ENCODE measurements at regions not wholly inside any gene's neighbourhood (a gene's known extent, or its start where the extent isn't known, plus 50 kb on each side); places are given as distances from the start of the nearest gene placed in this dataset.
"Not testable (repeated sequence)": the region's sequence is repeated elsewhere in the genome, so short reads cannot be mapped to it uniquely, and the experiment has no call there.

GRCh38 chr14:87257421-87257820 is 735.6 kb downstream of the GALC start:
- Histone ChIP-seq H3K36me3 (ENCODE audit: control insufficient read depth in 2 of 2, insufficient read depth in 2 of 2, low read length in 2 of 2) (no peaks in the 10 kb centered on the region), H3K27me3 (ENCODE audit: control insufficient read depth in 2 of 2, insufficient read depth in 2 of 2, low read length in 2 of 2) (no peaks in the 10 kb centered on the region), H3K4me1 (ENCODE audit: control insufficient read depth in 2 of 2, insufficient read depth in 2 of 2, low read length in 2 of 2) (no peaks in the 10 kb centered on the region), H3K27ac (ENCODE audit: low read depth in 2 of 2, low read length in 2 of 2) (no peak overlapping the region), H3K9me3 (ENCODE audit: control insufficient read depth in 2 of 2, low read length in 2 of 2) (peaks cover 0 to 5% of the 10 kb centered on the region in 2 donors), H3K9ac (ENCODE audit: low read depth in 1 of 2, low read length in 2 of 2) (no peak overlapping the region), H3K4me3 (ENCODE audit: low read length in 2 of 2) (no peak overlapping the region)

- peaks cover 0 to 5% of the 10 kb centered on the region in 2 donors for H3K9me3 ChIP-seq (ENCODE audit: control insufficient read depth in 2 of 2, low read length in 2 of 2)
- H3K9ac ChIP-seq (ENCODE audit: low read depth in 1 of 2, low read length in 2 of 2) = no peak overlapping the region
- no peak overlapping the region for H3K27ac ChIP-seq (ENCODE audit: low read depth in 2 of 2, low read length in 2 of 2)
- H3K36me3 ChIP-seq (ENCODE audit: control insufficient read depth in 2 of 2, insufficient read depth in 2 of 2, low read length in 2 of 2) = no peaks in the 10 kb centered on the region
- no peaks in the 10 kb centered on the region for H3K27me3 ChIP-seq (ENCODE audit: control insufficient read depth in 2 of 2, insufficient read depth in 2 of 2, low read length in 2 of 2)
- H3K4me3 ChIP-seq (ENCODE audit: low read length in 2 of 2) = no peak overlapping the region
- H3K4me1 ChIP-seq (ENCODE audit: control insufficient read depth in 2 of 2, insufficient read depth in 2 of 2, low read length in 2 of 2) = no peaks in the 10 kb centered on the region
Observed at GRCh38 chr14:87255058-87255457, 737.9 kb downstream of the GALC start.

- Histone ChIP-seq H3K27ac (ENCODE audit: low read depth in 2 of 2, low read length in 2 of 2) (no peak overlapping the region), H3K4me3 (ENCODE audit: low read length in 2 of 2) (no peak overlapping the region), H3K36me3 (ENCODE audit: control insufficient read depth in 2 of 2, insufficient read depth in 2 of 2, low read length in 2 of 2) (no peaks in the 10 kb centered on the region), H3K9ac (ENCODE audit: low read depth in 1 of 2, low read length in 2 of 2) (no peak overlapping the region), H3K27me3 (ENCODE audit: control insufficient read depth in 2 of 2, insufficient read depth in 2 of 2, low read length in 2 of 2) (no peaks in the 10 kb centered on the region), H3K9me3 (ENCODE audit: control insufficient read depth in 2 of 2, low read length in 2 of 2) (peaks cover 0 to 5% of the 10 kb centered on the region in 2 donors), H3K4me1 (ENCODE audit: control insufficient read depth in 2 of 2, insufficient read depth in 2 of 2, low read length in 2 of 2) (no peaks in the 10 kb centered on the region)
Observed at GRCh38 chr14:87254331-87254874, 738.6 kb downstream of the GALC start.

- H3K27ac ChIP-seq (ENCODE audit: low read depth in 2 of 2, low read length in 2 of 2); H3K9ac ChIP-seq (ENCODE audit: low read depth in 1 of 2, low read length in 2 of 2); H3K27me3 ChIP-seq (ENCODE audit: control insufficient read depth in 2 of 2, insufficient read depth in 2 of 2, low read length in 2 of 2); H3K4me1 ChIP-seq (ENCODE audit: control insufficient read depth in 2 of 2, insufficient read depth in 2 of 2, low read length in 2 of 2); H3K4me3 ChIP-seq (ENCODE audit: low read length in 2 of 2); H3K36me3 ChIP-seq (ENCODE audit: control insufficient read depth in 2 of 2, insufficient read depth in 2 of 2, low read length in 2 of 2); H3K9me3 ChIP-seq (ENCODE audit: control insufficient read depth in 2 of 2, low read length in 2 of 2): not testable (repeated sequence)
Observed at GRCh38 chr14:87253791-87254190, 739.2 kb downstream of the GALC start.

- Histone ChIP-seq H3K9me3 (ENCODE audit: control insufficient read depth in 2 of 2, low read length in 2 of 2) (no peaks in the 10 kb centered on the region), H3K27ac (ENCODE audit: low read depth in 2 of 2, low read length in 2 of 2) (no peak overlapping the region), H3K27me3 (ENCODE audit: control insufficient read depth in 2 of 2, insufficient read depth in 2 of 2, low read length in 2 of 2) (no peaks in the 10 kb centered on the region), H3K4me3 (ENCODE audit: low read length in 2 of 2) (no peak overlapping the region), H3K4me1 (ENCODE audit: control insufficient read depth in 2 of 2, insufficient read depth in 2 of 2, low read length in 2 of 2) (no peaks in the 10 kb centered on the region), H3K9ac (ENCODE audit: low read depth in 1 of 2, low read length in 2 of 2) (no peak overlapping the region), H3K36me3 (ENCODE audit: control insufficient read depth in 2 of 2, insufficient read depth in 2 of 2, low read length in 2 of 2) (no peaks in the 10 kb centered on the region)
Observed at GRCh38 chr14:87252103-87252502, 740.9 kb downstream of the GALC start.

- Histone ChIP-seq H3K36me3 (ENCODE audit: control insufficient read depth in 2 of 2, insufficient read depth in 2 of 2, low read length in 2 of 2) (no peaks in the 10 kb centered on the region), H3K27ac (ENCODE audit: low read depth in 2 of 2, low read length in 2 of 2) (no peak overlapping the region), H3K27me3 (ENCODE audit: control insufficient read depth in 2 of 2, insufficient read depth in 2 of 2, low read length in 2 of 2) (no peaks in the 10 kb centered on the region), H3K4me3 (ENCODE audit: low read length in 2 of 2) (no peak overlapping the region), H3K9me3 (ENCODE audit: control insufficient read depth in 2 of 2, low read length in 2 of 2) (no peaks in the 10 kb centered on the region), H3K4me1 (ENCODE audit: control insufficient read depth in 2 of 2, insufficient read depth in 2 of 2, low read length in 2 of 2) (no peaks in the 10 kb centered on the region), H3K9ac (ENCODE audit: low read depth in 1 of 2, low read length in 2 of 2) (no peak overlapping the region)
Observed at GRCh38 chr14:87251011-87251410, 742.0 kb downstream of the GALC start.

- no peak overlapping the region for H3K27ac ChIP-seq (ENCODE audit: low read depth in 2 of 2, low read length in 2 of 2)
Observed at GRCh38 chr14:87241018-87241768, 751.8 kb downstream of the GALC start.

GRCh38 chr14:87240319-87240718 is 752.7 kb downstream of the GALC start:
- not testable (repeated sequence) for H3K27ac ChIP-seq (ENCODE audit: low read depth in 2 of 2, low read length in 2 of 2); H3K9ac ChIP-seq (ENCODE audit: low read depth in 1 of 2, low read length in 2 of 2); H3K4me3 ChIP-seq (ENCODE audit: low read length in 2 of 2); H3K4me1 ChIP-seq (ENCODE audit: control insufficient read depth in 2 of 2, insufficient read depth in 2 of 2, low read length in 2 of 2); H3K27me3 ChIP-seq (ENCODE audit: control insufficient read depth in 2 of 2, insufficient read depth in 2 of 2, low read length in 2 of 2); H3K36me3 ChIP-seq (ENCODE audit: control insufficient read depth in 2 of 2, insufficient read depth in 2 of 2, low read length in 2 of 2); H3K9me3 ChIP-seq (ENCODE audit: control insufficient read depth in 2 of 2, low read length in 2 of 2)

More at GRCh38 chr14:87241018-87241768, 751.8 kb downstream of the GALC start:
- no peaks in the 10 kb centered on the region for H3K4me1 ChIP-seq (ENCODE audit: control insufficient read depth in 2 of 2, insufficient read depth in 2 of 2, low read length in 2 of 2)
- H3K36me3 ChIP-seq (ENCODE audit: control insufficient read depth in 2 of 2, insufficient read depth in 2 of 2, low read length in 2 of 2) = no peaks in the 10 kb centered on the region
- no peaks in the 10 kb centered on the region for H3K9me3 ChIP-seq (ENCODE audit: control insufficient read depth in 2 of 2, low read length in 2 of 2)
- no peak overlapping the region for H3K9ac ChIP-seq (ENCODE audit: low read depth in 1 of 2, low read length in 2 of 2)
- no peak overlapping the region for H3K4me3 ChIP-seq (ENCODE audit: low read length in 2 of 2)
- no peaks in the 10 kb centered on the region for H3K27me3 ChIP-seq (ENCODE audit: control insufficient read depth in 2 of 2, insufficient read depth in 2 of 2, low read length in 2 of 2)

GRCh38 chr14:87233806-87234384 is 759.1 kb downstream of the GALC start:
- Histone ChIP-seq H3K27ac (ENCODE audit: low read depth in 2 of 2, low read length in 2 of 2) (no peak overlapping the region), H3K4me3 (ENCODE audit: low read length in 2 of 2) (no peak overlapping the region), H3K27me3 (ENCODE audit: control insufficient read depth in 2 of 2, insufficient read depth in 2 of 2, low read length in 2 of 2) (no peaks in the 10 kb centered on the region), H3K9ac (ENCODE audit: low read depth in 1 of 2, low read length in 2 of 2) (no peak overlapping the region), H3K9me3 (ENCODE audit: control insufficient read depth in 2 of 2, low read length in 2 of 2) (peaks cover 0 to 2% of the 10 kb centered on the region in 2 donors), H3K36me3 (ENCODE audit: control insufficient read depth in 2 of 2, insufficient read depth in 2 of 2, low read length in 2 of 2) (no peaks in the 10 kb centered on the region), H3K4me1 (ENCODE audit: control insufficient read depth in 2 of 2, insufficient read depth in 2 of 2, low read length in 2 of 2) (no peaks in the 10 kb centered on the region)

GRCh38 chr14:87233266-87233665 is 759.7 kb downstream of the GALC start:
- H3K36me3 ChIP-seq (ENCODE audit: control insufficient read depth in 2 of 2, insufficient read depth in 2 of 2, low read length in 2 of 2) = no peaks in the 10 kb centered on the region
- H3K9ac ChIP-seq (ENCODE audit: low read depth in 1 of 2, low read length in 2 of 2) = no peak overlapping the region
- H3K27ac ChIP-seq (ENCODE audit: low read depth in 2 of 2, low read length in 2 of 2) = no peak overlapping the region
- no peaks in the 10 kb centered on the region for H3K27me3 ChIP-seq (ENCODE audit: control insufficient read depth in 2 of 2, insufficient read depth in 2 of 2, low read length in 2 of 2)
- H3K9me3 ChIP-seq (ENCODE audit: control insufficient read depth in 2 of 2, low read length in 2 of 2) = peaks cover 0 to 2% of the 10 kb centered on the region in 2 donors
- no peaks in the 10 kb centered on the region for H3K4me1 ChIP-seq (ENCODE audit: control insufficient read depth in 2 of 2, insufficient read depth in 2 of 2, low read length in 2 of 2)
- H3K4me3 ChIP-seq (ENCODE audit: low read length in 2 of 2) = no peak overlapping the region
